Stimulated activated CD4-positive, alpha-beta T cell treated with anti-CD3 and anti-CD28 coated beads, Interleukin-15, amount 100 ng/mL, for 24 hours (primary cell): ENCODE measurements at regions not wholly inside any gene's neighbourhood (a gene's known extent, or its start where the extent isn't known, plus 50 kb on each side); places are given as distances from the start of the nearest gene placed in this dataset.
"Not testable (repeated sequence)": the region's sequence is repeated elsewhere in the genome, so short reads cannot be mapped to it uniquely, and the experiment has no call there.

Source experiments
- DNase-seq: peaks from one replicate; pipeline ENCODE4 v3.0.0-alpha.2; 2020

GRCh38 chr6:77322604-77323003 is 140.7 kb downstream of the HTR1B start:
- DNase-seq, result no peak

- no peak for DNase-seq
These were observed 145.0 kb downstream of the HTR1B start for GRCh38 chr6:77318256-77318655.

GRCh38 chr6:77313595-77313994 is 149.7 kb downstream of the HTR1B start:
- no peak for DNase-seq

GRCh38 chr6:77299931-77300330 is 163.4 kb downstream of the HTR1B start:
- no peak for DNase-seq

GRCh38 chr6:77298283-77298682 is 165.0 kb downstream of the HTR1B start:
- DNase-seq, result no peak

- DNase-seq, result no peak
These were observed 170.4 kb downstream of the HTR1B start for GRCh38 chr6:77292564-77293546.

- no peak for DNase-seq
These were observed 172.5 kb downstream of the HTR1B start for GRCh38 chr6:77290798-77291197.

- DNase-seq, result no peak
These were observed 176.8 kb downstream of the HTR1B start for GRCh38 chr6:77286541-77286940.

- no peak for DNase-seq
These were observed 189.4 kb downstream of the HTR1B start for GRCh38 chr6:77273929-77274328.

- no peak for DNase-seq
These were observed 198.3 kb downstream of the HTR1B start for GRCh38 chr6:77264970-77265369.

GRCh38 chr6:77263003-77263402 is 200.3 kb downstream of the HTR1B start:
- no peak for DNase-seq

- not testable (repeated sequence) for DNase-seq
These were observed 211.5 kb downstream of the HTR1B start for GRCh38 chr6:77251801-77252200.

GRCh38 chr6:77249560-77249959 is 213.7 kb downstream of the HTR1B start:
- no peak for DNase-seq

GRCh38 chr6:77245026-77245425 is 218.3 kb downstream of the HTR1B start:
- no peak for DNase-seq

- no peak for DNase-seq
These were observed 231.6 kb downstream of the HTR1B start for GRCh38 chr6:77231438-77232305.

- DNase-seq, result no peak
These were observed 235.0 kb downstream of the HTR1B start for GRCh38 chr6:77228279-77228678.

- no peak for DNase-seq
These were observed 245.4 kb downstream of the HTR1B start for GRCh38 chr6:77217896-77218295.

GRCh38 chr6:77205936-77206335 is 257.4 kb downstream of the HTR1B start:
- DNase-seq, result no peak

- no peak for DNase-seq
These were observed 258.7 kb downstream of the HTR1B start for GRCh38 chr6:77204555-77204954.

- DNase-seq, result no peak
These were observed 279.8 kb downstream of the HTR1B start for GRCh38 chr6:77183447-77183846.

- no peak for DNase-seq
These were observed 281.5 kb downstream of the HTR1B start for GRCh38 chr6:77181749-77182148.

GRCh38 chr6:77180326-77180725 is 283.0 kb downstream of the HTR1B start:
- DNase-seq, result no peak

- no peak for DNase-seq
These were observed 284.5 kb downstream of the HTR1B start for GRCh38 chr6:77178821-77179220.

GRCh38 chr6:77177470-77177869 is 285.8 kb downstream of the HTR1B start:
- no peak for DNase-seq
